Cardiac muscle cell (in vitro differentiated cells and primary cell): ENCODE measurements at regions not wholly inside any gene's neighbourhood (a gene's known extent, or its start where the extent isn't known, plus 50 kb on each side); places are given as distances from the start of the nearest gene placed in this dataset.

Experiments
- DNase-seq, 2 donors: peaks; one replicate each; pipeline versions ENCODE4 v3.0.0 to v3.0.0-alpha.2; 2010 to 2017; ENCODE audit warnings: low read depth in 1 of 2, low spot score in 1 of 2
- H3K27ac ChIP-seq: fragments of 200-600 bp; sonication (generic); 2 replicates; pipeline ENCODE4 v1.5.1; 2016
- H3K27me3 ChIP-seq: fragments of 200-600 bp; sonication (generic); 2 replicates; pipeline ENCODE4 v1.6.0; 2016; ENCODE audit warnings: control low read depth
- H3K36me3 ChIP-seq: fragments of 200-600 bp; sonication (generic); 2 replicates; pipeline ENCODE4 v1.5.1; 2016; ENCODE audit warnings: control low read depth
- H3K4me1 ChIP-seq: fragments of 200-600 bp; sonication (generic); 2 replicates; pipeline ENCODE4 v1.8.1; 2017; ENCODE audit warnings: low read depth, mild to moderate bottlenecking, mixed run types
- H3K4me3 ChIP-seq: fragments of 200-600 bp; sonication (generic); 2 replicates; pipeline ENCODE4 v1.5.1; 2016; ENCODE audit warnings: mild to moderate bottlenecking
- H3K9me3 ChIP-seq: fragments of 200-600 bp; sonication (generic); 2 replicates; pipeline ENCODE4 v1.5.1; 2017; ENCODE audit warnings: low read depth, mild to moderate bottlenecking, control low read depth
- CTCF ChIP-seq: IDR thresholded peaks from 2 replicates; pipeline ENCODE4 v1.5.1; 2012; ENCODE audit warnings: low read depth, mild to moderate bottlenecking, low read length

DNA sequence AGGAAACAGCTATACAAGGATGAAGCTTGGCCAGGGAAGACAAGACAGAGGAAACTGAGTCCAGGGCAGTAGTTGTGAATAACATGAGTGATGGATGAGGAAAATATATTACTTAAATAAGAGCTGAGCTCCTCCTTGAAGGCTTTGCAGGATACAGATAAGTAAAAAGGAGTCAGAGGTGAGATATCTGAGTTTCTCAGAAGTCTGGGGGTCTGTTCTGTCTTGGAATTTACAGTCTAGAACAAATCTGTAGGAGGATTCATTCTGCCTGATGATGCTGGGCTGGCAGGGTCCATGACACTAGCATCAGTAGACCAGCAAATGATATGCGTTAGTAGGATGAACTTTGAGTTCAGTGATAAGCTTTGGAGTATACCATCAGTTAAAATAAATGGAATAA, 266.1 kb upstream of the POGK start:
- DNase-seq, result no peak
- H3K4me3 ChIP-seq, result no peak overlapping the region
- H3K36me3 ChIP-seq, result no peaks in the 10 kb centered on the region
- no peaks in the 10 kb centered on the region for H3K27me3 ChIP-seq
- no peaks in the 10 kb centered on the region for H3K9me3 ChIP-seq
- no peaks in the 10 kb centered on the region for H3K4me1 ChIP-seq
- TF ChIP-seq CTCF, result no peak
- H3K27ac ChIP-seq, result no peak overlapping the region

GRCh38 chr1:166579557-166580501, 259.4 kb upstream of the POGK start:
- no peak for TF ChIP-seq CTCF
- Histone ChIP-seq H3K36me3 (no peaks in the 10 kb centered on the region), H3K27me3 (no peaks in the 10 kb centered on the region), H3K27ac (no peak overlapping the region), H3K4me1 (no peaks in the 10 kb centered on the region), H3K9me3 (no peaks in the 10 kb centered on the region), H3K4me3 (no peak overlapping the region)
- DNase-seq, result no peak

DNA sequence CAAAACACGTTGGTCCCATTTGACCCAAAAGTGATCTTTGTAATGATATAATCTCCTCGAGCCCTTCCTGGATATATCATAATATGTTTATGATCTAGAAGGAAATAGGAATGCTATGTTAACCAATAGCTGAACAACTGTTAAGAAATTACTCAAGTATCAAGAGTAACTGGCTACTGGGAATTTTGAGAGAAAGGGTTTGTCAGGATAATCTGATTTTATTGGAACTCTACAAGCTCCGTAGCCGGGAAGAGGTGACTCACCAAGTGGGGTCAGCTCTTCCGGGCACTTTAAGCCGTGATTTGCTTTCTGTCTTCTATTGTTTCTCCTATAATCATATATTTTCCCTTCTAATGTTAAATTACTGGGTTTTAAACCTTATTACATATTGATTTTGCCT, 250.5 kb upstream of the POGK start:
- Histone ChIP-seq H3K4me1 (no peaks in the 10 kb centered on the region), H3K4me3 (no peak overlapping the region), H3K36me3 (no peaks in the 10 kb centered on the region), H3K27me3 (no peaks in the 10 kb centered on the region), H3K27ac (no peak overlapping the region), H3K9me3 (no peaks in the 10 kb centered on the region)
- no peak for DNase-seq
- no peak for TF ChIP-seq CTCF

GRCh38 chr1:166590161-166590560, 249.1 kb upstream of the POGK start:
- Histone ChIP-seq H3K27me3 (no peaks in the 10 kb centered on the region), H3K9me3 (no peaks in the 10 kb centered on the region), H3K4me3 (no peak overlapping the region), H3K36me3 (no peaks in the 10 kb centered on the region), H3K4me1 (no peaks in the 10 kb centered on the region), H3K27ac (no peak overlapping the region)
- no peak for TF ChIP-seq CTCF
- DNase-seq, result no peak

GRCh38 chr1:166594646-166595045, 244.6 kb upstream of the POGK start:
- no peaks in the 10 kb centered on the region for H3K36me3 ChIP-seq
- no peak overlapping the region for H3K4me3 ChIP-seq
- no peak overlapping the region for H3K27ac ChIP-seq
- H3K4me1 ChIP-seq, result no peaks in the 10 kb centered on the region
- no peaks in the 10 kb centered on the region for H3K9me3 ChIP-seq
- no peaks in the 10 kb centered on the region for H3K27me3 ChIP-seq
- no peak for TF ChIP-seq CTCF
- DNase-seq, result no peak
